Neural cell (in vitro differentiated cells): ENCODE measurements at regions not wholly inside any gene's neighbourhood (a gene's known extent, or its start where the extent isn't known, plus 50 kb on each side); places are given as distances from the start of the nearest gene placed in this dataset.
"Not testable (repeated sequence)": the region's sequence is repeated elsewhere in the genome, so short reads cannot be mapped to it uniquely, and the experiment has no call there.

Experiments
- H2AFZ ChIP-seq: fragments of 200-600, 300-800 bp; sonication (generic), shearing (Covaris generic); 2 replicates; pipeline ENCODE4 v1.6.0; 2014; ENCODE audit warnings: low read depth, mild to moderate bottlenecking, antibody characterized with exemption, low read length, moderate library complexity
- H3F3A ChIP-seq: fragments of 200-600 bp; shearing (Covaris generic); 2 replicates; pipeline ENCODE4 v1.6.1; 2016; ENCODE audit warnings: mild to moderate bottlenecking, moderate library complexity, mixed read lengths, antibody characterized with exemption, low read length; ENCODE audit not compliant: insufficient read depth, poor library complexity, severe bottlenecking
- H3K27ac ChIP-seq: fragments of 200-600, 300-800 bp; sonication (generic), shearing (Covaris generic); 2 replicates; pipeline ENCODE4 v1.5.1; 2014; ENCODE audit warnings: mild to moderate bottlenecking, low read length, moderate library complexity
- H3K27me3 ChIP-seq: fragments of 300-800, 200-600 bp; sonication (generic), shearing (Covaris generic); 2 replicates; pipeline ENCODE4 v1.6.0; 2014; ENCODE audit warnings: mild to moderate bottlenecking, low read depth, low read length, moderate library complexity; ENCODE audit not compliant: insufficient read depth
- H3K36me3 ChIP-seq: fragments of 300-800, 200-600 bp; sonication (generic), shearing (Covaris generic); 2 replicates; pipeline ENCODE4 v1.5.1; 2014; ENCODE audit warnings: mild to moderate bottlenecking, antibody characterized with exemption, low read length, moderate library complexity; ENCODE audit not compliant: insufficient read depth
- H3K4me2 ChIP-seq: fragments of 300-800, 200-600 bp; sonication (generic), shearing (Covaris generic); 2 replicates; pipeline ENCODE4 v1.6.0; 2014; ENCODE audit warnings: mild to moderate bottlenecking, low read length
- H3K4me3 ChIP-seq: fragments of 300-800, 200-600 bp; sonication (generic), shearing (Covaris generic); 2 replicates; pipeline ENCODE4 v1.5.1; 2014; ENCODE audit warnings: mild to moderate bottlenecking, low read length, moderate library complexity
- H3K79me2 ChIP-seq: fragments of 200-600 bp; shearing (Covaris generic); replicated peaks from 2 replicates; pipeline ENCODE4 v1.6.0; 2014; ENCODE audit warnings: mild to moderate bottlenecking, low read length, moderate library complexity; ENCODE audit not compliant: insufficient read depth
- H3K9ac ChIP-seq: fragments of 300-800, 200-600 bp; sonication (generic), shearing (Covaris generic); 2 replicates; pipeline ENCODE4 v1.6.1; 2016; ENCODE audit warnings: mild to moderate bottlenecking, low read length, mixed read lengths
- H3K9me2 ChIP-seq: fragments of 200-600 bp; shearing (Covaris generic); 2 replicates; pipeline ENCODE4 v1.6.1; 2016; ENCODE audit warnings: mild to moderate bottlenecking, low read length, mixed read lengths; ENCODE audit not compliant: insufficient read depth
- H3K9me3 ChIP-seq: fragments of 200-600, 300-800 bp; sonication (generic), shearing (Covaris generic); 2 replicates; pipeline ENCODE4 v1.6.1; 2016; ENCODE audit warnings: mild to moderate bottlenecking, mixed run types, low read length, moderate library complexity, mixed read lengths
- H4K20me1 ChIP-seq: fragments of 200-600 bp; shearing (Covaris generic); 2 replicates; pipeline ENCODE4 v1.6.1; 2016; ENCODE audit warnings: mild to moderate bottlenecking, mixed run types; ENCODE audit not compliant: insufficient read depth
- EP300 ChIP-seq: fragments of 450-650 bp; conservative IDR thresholded peaks from 2 replicates; pipeline ENCODE4 v1.6.1; 2014; ENCODE audit warnings: antibody characterized with exemption, mild to moderate bottlenecking, moderate library complexity; ENCODE audit not compliant: poor library complexity, severe bottlenecking
- EZH2 ChIP-seq: fragments of 200-600, 300-800 bp; shearing (Covaris generic), sonication (generic); IDR thresholded peaks from 2 replicates; pipeline ENCODE4 v1.6.1; 2014; ENCODE audit warnings: antibody characterized with exemption, low read length, borderline replicate concordance, mild to moderate bottlenecking; ENCODE audit not compliant: insufficient read depth, poor library complexity, severe bottlenecking
- POLR2AphosphoS5 ChIP-seq: IDR thresholded peaks from 2 replicates; pipeline ENCODE4 v1.6.1; 2012
- RAD21 ChIP-seq: fragments of 450-650 bp; conservative IDR thresholded peaks from 2 replicates; pipeline ENCODE4 v1.6.1; 2014; ENCODE audit warnings: antibody characterized with exemption, mild to moderate bottlenecking, moderate library complexity
- SMC3 ChIP-seq: fragments of 450-650 bp; conservative IDR thresholded peaks from 2 replicates; pipeline ENCODE4 v1.6.1; 2014; ENCODE audit warnings: antibody characterized with exemption, mild to moderate bottlenecking, moderate library complexity; ENCODE audit not compliant: poor library complexity
- TAF1 ChIP-seq: IDR thresholded peaks from 2 replicates; pipeline ENCODE4 v1.6.1; 2012; ENCODE audit warnings: low read depth
- TF ChIP-seq, protein P1 (sequence below): fragments of 450-650 bp; IDR thresholded peaks from 2 replicates; pipeline ENCODE4 v1.5.1; 2014; ENCODE audit warnings: antibody characterized with exemption, mild to moderate bottlenecking, moderate library complexity; ENCODE audit not compliant: poor library complexity, severe bottlenecking
- TF ChIP-seq, protein P2 (sequence below): IDR thresholded peaks from 2 replicates; pipeline ENCODE4 v1.6.1; 2012; ENCODE audit warnings: borderline replicate concordance

GRCh38 chr5:1598950-1599737, 75.4 kb upstream of the LPCAT1 start:
- H3F3A ChIP-seq, H3K27me3 ChIP-seq, H3K36me3 ChIP-seq, H3K4me3 ChIP-seq, H3K9me3 ChIP-seq, H4K20me1 ChIP-seq, H2AFZ ChIP-seq, H3K9ac ChIP-seq, H3K9me2 ChIP-seq, H3K4me2 ChIP-seq, H3K27ac ChIP-seq, H3K79me2 ChIP-seq: not testable (repeated sequence)
- TF ChIP-seq RAD21 (peak; percentile 58), SMC3 (peak; percentile 57)
- TF ChIP-seq, protein P1, sequence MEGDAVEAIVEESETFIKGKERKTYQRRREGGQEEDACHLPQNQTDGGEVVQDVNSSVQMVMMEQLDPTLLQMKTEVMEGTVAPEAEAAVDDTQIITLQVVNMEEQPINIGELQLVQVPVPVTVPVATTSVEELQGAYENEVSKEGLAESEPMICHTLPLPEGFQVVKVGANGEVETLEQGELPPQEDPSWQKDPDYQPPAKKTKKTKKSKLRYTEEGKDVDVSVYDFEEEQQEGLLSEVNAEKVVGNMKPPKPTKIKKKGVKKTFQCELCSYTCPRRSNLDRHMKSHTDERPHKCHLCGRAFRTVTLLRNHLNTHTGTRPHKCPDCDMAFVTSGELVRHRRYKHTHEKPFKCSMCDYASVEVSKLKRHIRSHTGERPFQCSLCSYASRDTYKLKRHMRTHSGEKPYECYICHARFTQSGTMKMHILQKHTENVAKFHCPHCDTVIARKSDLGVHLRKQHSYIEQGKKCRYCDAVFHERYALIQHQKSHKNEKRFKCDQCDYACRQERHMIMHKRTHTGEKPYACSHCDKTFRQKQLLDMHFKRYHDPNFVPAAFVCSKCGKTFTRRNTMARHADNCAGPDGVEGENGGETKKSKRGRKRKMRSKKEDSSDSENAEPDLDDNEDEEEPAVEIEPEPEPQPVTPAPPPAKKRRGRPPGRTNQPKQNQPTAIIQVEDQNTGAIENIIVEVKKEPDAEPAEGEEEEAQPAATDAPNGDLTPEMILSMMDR, result peak; percentile 60

DNA sequence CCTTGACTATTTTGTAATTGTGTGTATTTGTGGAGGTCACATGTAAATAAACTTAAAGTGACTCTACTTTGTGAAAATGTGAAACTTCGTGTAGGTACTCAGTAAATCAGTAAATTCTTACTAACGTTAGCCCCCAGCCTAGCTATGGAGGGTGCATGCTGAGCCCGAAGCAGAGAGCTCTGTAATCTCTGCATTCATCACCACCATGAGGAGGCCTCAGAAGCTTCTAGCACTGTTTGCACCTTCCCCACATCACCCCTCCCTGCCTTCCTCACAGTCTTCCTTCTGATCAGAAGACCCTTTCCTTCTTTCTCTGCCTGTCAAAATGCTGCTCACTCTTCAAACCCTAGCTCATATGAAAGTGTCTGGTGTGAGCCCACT, 73.3 kb upstream of the LPCAT1 start:
- H3K79me2 ChIP-seq, H4K20me1 ChIP-seq, H3K9me3 ChIP-seq, H3K9ac ChIP-seq, H3K9me2 ChIP-seq, H3K4me2 ChIP-seq, H3K36me3 ChIP-seq, H2AFZ ChIP-seq, H3K27ac ChIP-seq, H3F3A ChIP-seq, H3K27me3 ChIP-seq: not testable (repeated sequence)
- H3K4me3 ChIP-seq, result peak overlapping the region; percentile 41

DNA sequence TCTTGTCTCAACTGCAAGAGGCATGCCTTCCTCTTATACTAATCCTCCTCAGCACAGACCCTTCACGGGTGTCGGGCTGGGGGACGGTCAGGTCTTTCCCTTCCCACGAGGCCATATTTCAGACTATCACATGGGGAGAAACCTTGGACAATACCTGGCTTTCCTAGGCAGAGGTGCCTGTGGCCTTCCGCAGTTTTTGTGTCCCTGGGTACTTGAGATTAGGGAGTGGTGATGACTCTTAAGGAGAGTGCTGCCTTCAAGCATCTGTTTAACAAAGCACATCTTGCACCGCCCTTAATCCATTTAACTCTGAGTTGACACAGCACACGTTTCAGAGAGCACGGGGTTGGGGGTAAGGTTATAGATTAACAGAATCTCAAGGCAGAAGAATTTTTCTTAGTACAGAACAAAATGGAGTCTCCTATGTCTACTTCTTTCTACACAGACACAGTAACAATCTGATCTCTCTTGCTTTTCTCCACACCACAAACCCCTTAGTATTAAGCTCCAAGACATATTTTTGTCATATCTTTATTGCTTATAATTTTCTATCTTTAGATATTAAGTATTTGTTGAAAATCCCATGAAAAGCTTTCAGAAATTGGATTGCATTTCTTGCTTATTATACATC, 72.8 kb upstream of the LPCAT1 start:
- H3K4me3 ChIP-seq, result peak overlapping the region; percentile 41
- H3K9me3 ChIP-seq, H4K20me1 ChIP-seq, H3K27ac ChIP-seq, H3F3A ChIP-seq, H3K36me3 ChIP-seq, H3K27me3 ChIP-seq, H3K9ac ChIP-seq, H3K4me2 ChIP-seq, H2AFZ ChIP-seq, H3K9me2 ChIP-seq, H3K79me2 ChIP-seq: not testable (repeated sequence)

- Histone ChIP-seq H3K4me3 (peak overlapping the region; percentile 81), H3K27me3 (no peaks in the 10 kb centered on the region), H3K36me3 (no peaks in the 10 kb centered on the region), H3K9ac (peak overlapping the region; percentile 74), H3F3A (no peaks in the 10 kb centered on the region), H2AFZ (peak overlapping the region; percentile 29), H3K9me3 (no peaks in the 10 kb centered on the region), H3K9me2 (no peaks in the 10 kb centered on the region), H3K79me2 (no peaks in the 10 kb centered on the region), H3K4me2 (no peak overlapping the region), H3K27ac (no peak overlapping the region), H4K20me1 (no peaks in the 10 kb centered on the region)
- peak; percentile 28 for TF ChIP-seq TAF1
- peak; percentile 32 for TF ChIP-seq EP300
- TF ChIP-seq RAD21, result no peak
- TF ChIP-seq SMC3, result peak; percentile 63
- TF ChIP-seq, protein P2, sequence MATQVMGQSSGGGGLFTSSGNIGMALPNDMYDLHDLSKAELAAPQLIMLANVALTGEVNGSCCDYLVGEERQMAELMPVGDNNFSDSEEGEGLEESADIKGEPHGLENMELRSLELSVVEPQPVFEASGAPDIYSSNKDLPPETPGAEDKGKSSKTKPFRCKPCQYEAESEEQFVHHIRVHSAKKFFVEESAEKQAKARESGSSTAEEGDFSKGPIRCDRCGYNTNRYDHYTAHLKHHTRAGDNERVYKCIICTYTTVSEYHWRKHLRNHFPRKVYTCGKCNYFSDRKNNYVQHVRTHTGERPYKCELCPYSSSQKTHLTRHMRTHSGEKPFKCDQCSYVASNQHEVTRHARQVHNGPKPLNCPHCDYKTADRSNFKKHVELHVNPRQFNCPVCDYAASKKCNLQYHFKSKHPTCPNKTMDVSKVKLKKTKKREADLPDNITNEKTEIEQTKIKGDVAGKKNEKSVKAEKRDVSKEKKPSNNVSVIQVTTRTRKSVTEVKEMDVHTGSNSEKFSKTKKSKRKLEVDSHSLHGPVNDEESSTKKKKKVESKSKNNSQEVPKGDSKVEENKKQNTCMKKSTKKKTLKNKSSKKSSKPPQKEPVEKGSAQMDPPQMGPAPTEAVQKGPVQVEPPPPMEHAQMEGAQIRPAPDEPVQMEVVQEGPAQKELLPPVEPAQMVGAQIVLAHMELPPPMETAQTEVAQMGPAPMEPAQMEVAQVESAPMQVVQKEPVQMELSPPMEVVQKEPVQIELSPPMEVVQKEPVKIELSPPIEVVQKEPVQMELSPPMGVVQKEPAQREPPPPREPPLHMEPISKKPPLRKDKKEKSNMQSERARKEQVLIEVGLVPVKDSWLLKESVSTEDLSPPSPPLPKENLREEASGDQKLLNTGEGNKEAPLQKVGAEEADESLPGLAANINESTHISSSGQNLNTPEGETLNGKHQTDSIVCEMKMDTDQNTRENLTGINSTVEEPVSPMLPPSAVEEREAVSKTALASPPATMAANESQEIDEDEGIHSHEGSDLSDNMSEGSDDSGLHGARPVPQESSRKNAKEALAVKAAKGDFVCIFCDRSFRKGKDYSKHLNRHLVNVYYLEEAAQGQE, result no peak
- peak; percentile 78 for TF ChIP-seq POLR2AphosphoS5
- TF ChIP-seq, protein P1, result peak; percentile 85
- no peak for TF ChIP-seq EZH2
These were observed 70.8 kb upstream of the LPCAT1 start for GRCh38 chr5:1594357-1595106.
